ENCODE measurements at regions not wholly inside any gene's neighbourhood (a gene's known extent, or its start where the extent isn't known, plus 50 kb on each side); places are given as distances from the start of the nearest gene placed in this dataset.

DNA sequence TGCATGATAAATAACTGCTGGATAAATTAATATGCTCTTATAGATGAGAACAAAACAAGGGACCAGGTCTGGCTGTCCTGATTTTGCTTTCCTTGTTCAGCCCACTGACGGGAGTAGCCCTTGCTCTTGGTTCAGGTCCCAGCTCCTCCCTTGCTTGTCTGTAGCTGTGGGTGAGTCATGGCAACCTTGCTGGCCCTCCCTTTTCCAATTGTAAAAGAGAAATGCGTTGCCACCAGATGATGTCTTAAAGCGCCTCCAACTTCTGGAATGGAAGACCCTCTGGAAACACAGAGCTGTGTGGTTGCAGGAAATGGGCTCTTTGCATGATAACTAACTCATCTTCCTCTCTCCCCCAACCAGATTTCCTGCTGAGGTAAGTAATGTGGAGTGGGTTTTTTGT lies 171.4 kb downstream of the AASDH start:
- no peak for DNase-seq (ENCODE audit: low spot score)
- TF ChIP-seq, protein P1, sequence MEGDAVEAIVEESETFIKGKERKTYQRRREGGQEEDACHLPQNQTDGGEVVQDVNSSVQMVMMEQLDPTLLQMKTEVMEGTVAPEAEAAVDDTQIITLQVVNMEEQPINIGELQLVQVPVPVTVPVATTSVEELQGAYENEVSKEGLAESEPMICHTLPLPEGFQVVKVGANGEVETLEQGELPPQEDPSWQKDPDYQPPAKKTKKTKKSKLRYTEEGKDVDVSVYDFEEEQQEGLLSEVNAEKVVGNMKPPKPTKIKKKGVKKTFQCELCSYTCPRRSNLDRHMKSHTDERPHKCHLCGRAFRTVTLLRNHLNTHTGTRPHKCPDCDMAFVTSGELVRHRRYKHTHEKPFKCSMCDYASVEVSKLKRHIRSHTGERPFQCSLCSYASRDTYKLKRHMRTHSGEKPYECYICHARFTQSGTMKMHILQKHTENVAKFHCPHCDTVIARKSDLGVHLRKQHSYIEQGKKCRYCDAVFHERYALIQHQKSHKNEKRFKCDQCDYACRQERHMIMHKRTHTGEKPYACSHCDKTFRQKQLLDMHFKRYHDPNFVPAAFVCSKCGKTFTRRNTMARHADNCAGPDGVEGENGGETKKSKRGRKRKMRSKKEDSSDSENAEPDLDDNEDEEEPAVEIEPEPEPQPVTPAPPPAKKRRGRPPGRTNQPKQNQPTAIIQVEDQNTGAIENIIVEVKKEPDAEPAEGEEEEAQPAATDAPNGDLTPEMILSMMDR (IDR thresholded peaks at IDR 0.05; ENCODE audit: extremely low read depth, insufficient read depth, missing control alignments): no peak
- in situ Hi-C loops (cut with MboI; ENCODE audit: low pct_unique_long_range_greater_than_20kb, low sequenced_read_pairs, unreplicated experiment): no loop called here

DNA sequence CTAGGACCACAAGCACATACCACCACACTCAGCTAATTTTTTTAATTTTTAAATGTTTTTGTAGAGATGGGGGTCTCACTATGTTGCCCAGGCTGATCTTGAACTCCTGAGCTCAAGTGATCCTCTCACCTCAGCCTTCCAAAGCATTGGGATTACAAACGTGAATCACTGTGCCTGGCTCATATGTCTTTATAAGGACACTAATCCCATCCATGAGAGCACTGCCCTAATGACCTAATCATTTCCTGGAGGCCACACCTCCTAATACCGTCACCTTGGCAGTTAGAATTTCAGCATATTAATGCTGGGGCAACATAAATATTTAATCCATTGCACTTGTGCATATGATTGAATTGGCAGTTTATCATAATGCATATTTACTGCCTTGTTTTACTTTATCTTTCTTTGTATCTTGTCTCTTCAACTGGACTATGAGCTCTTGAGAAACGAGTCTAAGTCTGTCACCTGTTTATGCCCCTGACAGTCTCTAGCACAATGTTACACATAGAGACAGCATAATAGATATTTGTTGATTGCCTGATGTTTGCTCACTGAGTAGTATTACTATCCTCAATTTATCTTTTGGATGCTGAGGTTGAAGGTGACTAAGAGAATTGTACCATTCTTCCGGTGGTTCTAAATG lies 172.0 kb downstream of the AASDH start:
- TF ChIP-seq, protein P1 (IDR thresholded peaks at IDR 0.05; ENCODE audit: extremely low read depth, insufficient read depth, missing control alignments): no peak
- DNase-seq (ENCODE audit: low spot score): no peak
- in situ Hi-C loops (cut with MboI; ENCODE audit: low pct_unique_long_range_greater_than_20kb, low sequenced_read_pairs, unreplicated experiment): no loop called here

- TF ChIP-seq, protein P1 (IDR thresholded peaks at IDR 0.05; ENCODE audit: extremely low read depth, insufficient read depth, missing control alignments): no peak
- no peak for DNase-seq (ENCODE audit: low spot score)
- in situ Hi-C loops (cut with MboI; ENCODE audit: low pct_unique_long_range_greater_than_20kb, low sequenced_read_pairs, unreplicated experiment): no loop called here
Observed at GRCh38 chr4:56213543-56213942, 173.7 kb downstream of the AASDH start.

GRCh38 chr4:56212774-56213173 lies 174.5 kb downstream of the AASDH start:
- TF ChIP-seq, protein P1 (IDR thresholded peaks at IDR 0.05; ENCODE audit: extremely low read depth, insufficient read depth, missing control alignments): no peak
- no peak for DNase-seq (ENCODE audit: low spot score)
- in situ Hi-C loops (cut with MboI; ENCODE audit: low pct_unique_long_range_greater_than_20kb, low sequenced_read_pairs, unreplicated experiment): no loop called here

DNA sequence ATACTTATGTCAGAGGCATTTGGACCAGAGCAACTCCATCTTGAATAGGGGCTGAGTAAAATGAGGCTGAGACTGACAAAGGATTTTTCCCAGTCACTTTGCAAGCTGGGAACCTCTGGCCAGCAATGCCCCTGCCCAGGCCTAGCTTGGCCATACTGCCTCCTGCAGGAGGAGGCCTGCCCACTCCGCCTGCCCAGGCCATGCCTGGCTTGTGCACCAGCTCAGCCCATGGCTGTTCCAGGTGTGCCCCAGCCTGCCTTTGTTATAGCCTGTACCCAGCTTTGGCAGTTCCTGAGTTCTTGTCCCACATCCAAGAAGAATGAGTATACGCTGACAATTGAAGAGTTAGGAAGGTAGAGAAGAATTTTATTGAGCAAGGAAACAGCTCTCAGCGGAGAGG lies 176.1 kb downstream of the AASDH start:
- TF ChIP-seq, protein P1 (IDR thresholded peaks at IDR 0.05; ENCODE audit: extremely low read depth, insufficient read depth, missing control alignments): no peak
- no peak for DNase-seq (ENCODE audit: low spot score)
- in situ Hi-C loops (cut with MboI; ENCODE audit: low pct_unique_long_range_greater_than_20kb, low sequenced_read_pairs, unreplicated experiment): no loop called here

- no peak for DNase-seq (ENCODE audit: low spot score)
- TF ChIP-seq, protein P1 (IDR thresholded peaks at IDR 0.05; ENCODE audit: extremely low read depth, insufficient read depth, missing control alignments): no peak
- in situ Hi-C loops (cut with MboI; ENCODE audit: low pct_unique_long_range_greater_than_20kb, low sequenced_read_pairs, unreplicated experiment): no loop called here
Observed at GRCh38 chr4:56210397-56210796, 176.9 kb downstream of the AASDH start.

All from GM13977 (cell line).